OCI-LY3 (cell line): ENCODE measurements at regions not wholly inside any gene's neighbourhood (a gene's known extent, or its start where the extent isn't known, plus 50 kb on each side); places are given as distances from the start of the nearest gene placed in this dataset.
"Not testable (repeated sequence)": the region's sequence is repeated elsewhere in the genome, so short reads cannot be mapped to it uniquely, and the experiment has no call there.

ENCODE experiments used
- H2AFZ ChIP-seq: fragments of 200-600, 300-600 bp; shearing (Covaris generic); 2 replicates; pipeline ENCODE4 v1.6.0; 2014; ENCODE audit warnings: antibody characterized with exemption, low read depth, low read length
- H3K27ac ChIP-seq: fragments of 200-600, 300-600 bp; sonication (generic); 2 replicates; pipeline ENCODE4 v1.5.1; 2014; ENCODE audit warnings: mild to moderate bottlenecking, low read length, moderate library complexity, mixed read lengths
- H3K27me3 ChIP-seq: fragments of 200-600, 300-600 bp; sonication (generic); 2 replicates; pipeline ENCODE4 v1.6.1; 2014; ENCODE audit warnings: low read depth, low read length, mixed read lengths
- H3K36me3 ChIP-seq: fragments of 200-600, 300-600 bp; sonication (generic); replicated peaks from 2 replicates; pipeline ENCODE3; 2014; ENCODE audit warnings: low read depth, low read length, mixed read lengths
- H3K4me1 ChIP-seq: fragments of 300-600, 200-600 bp; sonication (generic); 2 replicates; pipeline ENCODE4 v1.6.1; 2014; ENCODE audit warnings: low read length, mixed read lengths
- H3K4me2 ChIP-seq: fragments of 200-600, 300-600 bp; sonication (generic); 2 replicates; pipeline ENCODE4 v1.6.1; 2014; ENCODE audit warnings: low read length, mixed read lengths
- H3K4me3 ChIP-seq: fragments of 300-600, 200-600 bp; sonication (generic); 2 replicates; pipeline ENCODE4 v1.5.1; 2014; ENCODE audit warnings: antibody characterized with exemption, mild to moderate bottlenecking, low read length, moderate library complexity
- H3K79me2 ChIP-seq: fragments of 300-600, 200-600 bp; shearing (Covaris generic); 2 replicates; pipeline ENCODE4 v1.6.1; 2014; ENCODE audit warnings: mild to moderate bottlenecking, low read length, mixed read lengths
- H3K9ac ChIP-seq: fragments of 300-600, 200-600 bp; shearing (Covaris generic); 2 replicates; pipeline ENCODE4 v1.6.0; 2014; ENCODE audit warnings: mild to moderate bottlenecking, low read length, moderate library complexity
- H3K9me3 ChIP-seq: fragments of 200-600, 300-600 bp; shearing (Covaris generic); 2 replicates; pipeline ENCODE4 v1.6.1; 2014; ENCODE audit warnings: low read length, mixed read lengths; ENCODE audit not compliant: insufficient read depth
- H4K20me1 ChIP-seq: fragments of 200-600, 300-600 bp; sonication (generic); 2 replicates; pipeline ENCODE4 v1.6.1; 2016; ENCODE audit warnings: low read length, mixed read lengths; ENCODE audit not compliant: insufficient read depth
- EZH2phosphoT487 ChIP-seq: fragments of 200-600 bp; shearing (Covaris generic); IDR thresholded peaks from 2 replicates; pipeline ENCODE4 v1.6.1; 2018; ENCODE audit warnings: antibody characterized with exemption, mixed run types, low read depth
- TF ChIP-seq, protein P1 (sequence below): fragments of 200-600, 300-600 bp; sonication (generic); IDR thresholded peaks from 2 replicates; pipeline ENCODE4 v1.5.1; 2014; ENCODE audit warnings: antibody characterized with exemption, low read length, low read depth

DNA sequence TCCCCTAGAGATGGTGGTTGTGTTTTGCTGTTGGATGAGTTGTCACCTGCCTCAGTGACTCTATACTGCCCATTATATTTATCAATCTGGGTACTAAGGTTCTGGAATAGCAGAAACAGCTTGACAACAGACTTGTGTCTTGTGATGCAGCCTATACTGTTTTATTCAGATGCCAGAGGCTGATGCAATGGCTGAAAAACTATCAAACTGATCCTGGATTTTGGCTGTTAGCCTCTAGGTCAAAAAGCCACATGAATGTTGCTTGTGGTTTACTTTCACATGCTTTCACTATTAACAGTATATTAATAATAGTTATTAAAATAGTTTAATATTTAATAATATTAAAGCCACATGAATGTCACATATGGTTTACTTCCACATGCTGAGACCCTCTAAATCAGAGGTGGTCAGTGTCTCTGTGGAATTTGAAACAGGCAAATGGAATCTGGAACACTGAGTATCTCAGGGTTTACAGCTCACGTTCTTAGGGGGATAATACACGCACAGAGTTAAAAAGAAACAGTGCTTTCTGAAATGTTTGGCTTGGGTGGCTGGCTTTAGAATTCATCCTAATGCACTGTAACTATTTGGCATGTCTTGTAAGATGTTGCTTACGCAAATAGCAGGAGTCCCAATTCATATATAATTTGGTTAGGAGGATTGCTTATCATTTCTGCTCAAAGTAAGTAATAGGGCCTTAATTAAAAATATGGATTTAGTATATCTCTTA lies 82.5 kb upstream of the LCORL start:
- Histone ChIP-seq H3K36me3 (no peaks in the 10 kb centered on the region), H3K27me3 (no peaks in the 10 kb centered on the region), H3K9me3 (no peaks in the 10 kb centered on the region), H3K79me2 (no peaks in the 10 kb centered on the region), H3K27ac (no peak overlapping the region), H3K4me2 (no peak overlapping the region), H3K9ac (no peak overlapping the region), H4K20me1 (no peaks in the 10 kb centered on the region), H3K4me3 (no peak overlapping the region), H3K4me1 (peaks cover 10% of the 10 kb centered on the region), H2AFZ (no peak overlapping the region)
- TF ChIP-seq EZH2phosphoT487 = no peak
- TF ChIP-seq, protein P1, sequence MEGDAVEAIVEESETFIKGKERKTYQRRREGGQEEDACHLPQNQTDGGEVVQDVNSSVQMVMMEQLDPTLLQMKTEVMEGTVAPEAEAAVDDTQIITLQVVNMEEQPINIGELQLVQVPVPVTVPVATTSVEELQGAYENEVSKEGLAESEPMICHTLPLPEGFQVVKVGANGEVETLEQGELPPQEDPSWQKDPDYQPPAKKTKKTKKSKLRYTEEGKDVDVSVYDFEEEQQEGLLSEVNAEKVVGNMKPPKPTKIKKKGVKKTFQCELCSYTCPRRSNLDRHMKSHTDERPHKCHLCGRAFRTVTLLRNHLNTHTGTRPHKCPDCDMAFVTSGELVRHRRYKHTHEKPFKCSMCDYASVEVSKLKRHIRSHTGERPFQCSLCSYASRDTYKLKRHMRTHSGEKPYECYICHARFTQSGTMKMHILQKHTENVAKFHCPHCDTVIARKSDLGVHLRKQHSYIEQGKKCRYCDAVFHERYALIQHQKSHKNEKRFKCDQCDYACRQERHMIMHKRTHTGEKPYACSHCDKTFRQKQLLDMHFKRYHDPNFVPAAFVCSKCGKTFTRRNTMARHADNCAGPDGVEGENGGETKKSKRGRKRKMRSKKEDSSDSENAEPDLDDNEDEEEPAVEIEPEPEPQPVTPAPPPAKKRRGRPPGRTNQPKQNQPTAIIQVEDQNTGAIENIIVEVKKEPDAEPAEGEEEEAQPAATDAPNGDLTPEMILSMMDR = no peak

DNA sequence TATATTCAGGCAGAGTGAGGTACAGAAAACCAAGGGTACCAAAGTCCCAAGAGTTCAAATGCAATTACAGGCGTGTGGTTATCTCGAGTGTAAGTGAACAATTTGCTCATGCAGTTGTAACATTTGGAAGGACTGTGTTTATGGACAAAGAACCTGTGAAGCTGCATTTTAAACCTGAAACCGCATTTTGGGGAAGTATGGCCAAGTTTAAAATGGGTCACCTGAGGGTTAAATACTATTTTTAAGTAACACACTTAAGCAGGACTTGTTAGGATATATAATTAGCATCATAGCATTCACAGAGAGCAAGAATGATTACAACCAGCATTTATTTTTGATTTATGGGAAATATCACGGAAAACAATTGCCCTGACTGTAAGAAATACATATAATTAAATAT lies 79.1 kb upstream of the LCORL start:
- Histone ChIP-seq H3K4me2 (peak overlapping the region; percentile 33), H3K36me3 (no peaks in the 10 kb centered on the region), H3K9ac (no peak overlapping the region), H3K9me3 (no peaks in the 10 kb centered on the region), H3K79me2 (no peaks in the 10 kb centered on the region), H4K20me1 (no peaks in the 10 kb centered on the region), H3K4me1 (peaks cover 10% of the 10 kb centered on the region), H3K27ac (no peak overlapping the region), H2AFZ (no peak overlapping the region), H3K27me3 (no peaks in the 10 kb centered on the region), H3K4me3 (no peak overlapping the region)
- TF ChIP-seq EZH2phosphoT487 = no peak
- TF ChIP-seq, protein P1 = no peak

DNA sequence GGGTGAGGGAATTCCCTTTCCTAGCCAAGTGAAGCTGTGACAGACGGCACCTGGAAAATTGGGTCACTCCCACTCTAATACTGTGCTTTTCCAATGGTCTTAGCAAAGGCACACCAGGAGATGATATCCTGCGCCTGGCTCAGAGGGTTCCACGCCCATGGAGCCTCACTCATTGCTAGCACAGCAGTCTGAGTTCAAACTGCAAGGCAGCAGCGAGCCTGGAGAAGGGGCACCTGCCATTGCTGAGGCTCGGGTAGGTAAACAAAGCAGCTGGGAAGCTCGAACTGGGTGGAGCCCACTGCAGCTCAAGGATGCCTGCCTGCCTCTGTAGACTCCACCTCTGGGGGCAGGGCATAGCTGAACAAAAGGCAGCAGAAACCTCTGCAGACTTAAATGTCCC lies 68.9 kb upstream of the LCORL start:
- H3K9ac ChIP-seq, H3K9me3 ChIP-seq, H3K79me2 ChIP-seq, H4K20me1 ChIP-seq, H3K4me2 ChIP-seq, H3K4me3 ChIP-seq, H3K27me3 ChIP-seq, H3K27ac ChIP-seq, H3K36me3 ChIP-seq, H2AFZ ChIP-seq, H3K4me1 ChIP-seq: not testable (repeated sequence)

DNA sequence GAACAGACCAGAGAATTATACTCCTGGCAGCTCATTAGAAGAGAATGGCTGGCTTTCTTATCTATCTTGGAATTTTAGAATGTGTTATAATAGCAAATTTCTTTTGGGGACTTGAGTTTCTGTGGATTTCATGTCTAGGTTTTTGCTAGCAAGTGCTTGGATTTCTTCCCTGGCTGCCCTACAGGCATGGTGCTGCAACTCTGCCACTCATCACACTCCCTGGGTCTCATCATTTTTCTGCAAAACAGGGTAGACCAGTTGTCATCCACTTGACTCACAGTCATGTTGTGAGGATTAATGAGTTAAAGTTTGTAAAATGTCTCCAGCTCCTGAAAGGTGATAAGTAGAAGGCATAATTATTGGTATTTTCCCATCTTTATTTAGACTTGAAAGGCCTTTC lies 60.7 kb upstream of the LCORL start:
- no peaks in the 10 kb centered on the region for H3K9me3 ChIP-seq
- H3K27me3 ChIP-seq = no peaks in the 10 kb centered on the region
- no peaks in the 10 kb centered on the region for H3K36me3 ChIP-seq
- no peak overlapping the region for H3K4me3 ChIP-seq
- H3K9ac ChIP-seq = no peak overlapping the region
- no peak overlapping the region for H2AFZ ChIP-seq
- no peak overlapping the region for H3K27ac ChIP-seq
- H4K20me1 ChIP-seq = no peaks in the 10 kb centered on the region
- no peaks in the 10 kb centered on the region for H3K4me1 ChIP-seq
- H3K79me2 ChIP-seq = no peaks in the 10 kb centered on the region
- H3K4me2 ChIP-seq = no peak overlapping the region
- no peak for TF ChIP-seq EZH2phosphoT487
- TF ChIP-seq, protein P1 = no peak
